ENCODE measurements at regions not wholly inside any gene's neighbourhood (a gene's known extent, or its start where the extent isn't known, plus 50 kb on each side); places are given as distances from the start of the nearest gene placed in this dataset.

GRCh38 chr2:58434692-58435091, 193.6 kb upstream of the FANCL start:
- no peak for ATAC-seq
- TF ChIP-seq ARNTL (CRISPR knock-in tag; IDR thresholded peaks at IDR 0.05; ENCODE audit: borderline replicate concordance, low read depth) = no peak
- TF ChIP-seq ZC3H10 (CRISPR knock-in tag; IDR thresholded peaks at IDR 0.05) = no peak
- TF ChIP-seq CREB5 (CRISPR knock-in tag; IDR thresholded peaks at IDR 0.05; ENCODE audit: low read depth) = no peak
- TF ChIP-seq PPARA (CRISPR knock-in tag; IDR thresholded peaks at IDR 0.05; ENCODE audit: borderline replicate concordance) = no peak
- no peak for TF ChIP-seq ZNF565 (CRISPR knock-in tag; conservative IDR thresholded peaks at IDR 0.05; ENCODE audit: low read depth)

DNA sequence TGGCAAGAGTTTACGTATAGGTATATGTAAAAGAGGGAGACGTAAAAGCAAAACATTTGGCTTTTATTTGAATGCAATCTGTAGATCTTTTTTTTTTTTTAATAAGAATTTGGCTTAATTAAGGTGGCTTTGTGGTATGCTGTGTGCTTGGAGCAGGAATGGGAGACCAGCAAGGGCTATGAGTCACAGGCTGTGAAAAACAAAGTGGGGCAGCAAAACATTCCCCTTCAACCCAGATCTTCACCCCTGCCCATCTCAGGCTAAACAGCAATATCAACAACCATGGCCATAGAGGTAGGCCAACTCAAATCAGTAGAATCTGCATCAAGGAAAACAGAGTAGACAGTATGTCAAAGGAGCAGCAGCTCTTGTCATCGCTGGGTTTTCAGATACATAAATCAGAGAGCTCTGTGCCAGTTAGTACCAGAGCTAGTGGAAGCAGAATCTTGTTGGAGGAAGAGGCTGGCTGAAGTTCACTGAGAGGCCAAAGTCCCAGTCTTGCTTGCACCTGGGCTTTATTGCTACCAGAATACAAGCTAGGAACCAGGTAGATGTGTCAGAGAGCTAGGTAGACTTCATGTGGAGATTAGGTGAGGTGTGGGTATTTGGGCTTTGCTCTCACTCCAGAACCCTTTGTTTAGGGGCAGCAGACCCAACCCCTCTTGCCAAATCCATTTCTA, 191.5 kb upstream of the FANCL start:
- TF ChIP-seq ARNTL (CRISPR knock-in tag; IDR thresholded peaks at IDR 0.05; ENCODE audit: borderline replicate concordance, low read depth) (no peak), ZNF70 (CRISPR knock-in tag; IDR thresholded peaks at IDR 0.05) (no peak), TSHZ2 (CRISPR knock-in tag; IDR thresholded peaks at IDR 0.05) (no peak), RARB (CRISPR knock-in tag; IDR thresholded peaks at IDR 0.05) (no peak), PPARA (CRISPR knock-in tag; IDR thresholded peaks at IDR 0.05; ENCODE audit: borderline replicate concordance) (no peak), ISL1 (CRISPR knock-in tag; IDR thresholded peaks at IDR 0.05) (no peak), BACH2 (CRISPR knock-in tag; IDR thresholded peaks at IDR 0.05; ENCODE audit: borderline replicate concordance) (no peak), ZFP3 (CRISPR knock-in tag; IDR thresholded peaks at IDR 0.05) (no peak), ESRRG (CRISPR knock-in tag; IDR thresholded peaks at IDR 0.05) (no peak), GLIS3 (CRISPR knock-in tag; IDR thresholded peaks at IDR 0.05) (no peak), CREB5 (CRISPR knock-in tag; IDR thresholded peaks at IDR 0.05; ENCODE audit: low read depth) (no peak), CSDC2 (CRISPR knock-in tag; IDR thresholded peaks at IDR 0.05) (no peak)
- TF ChIP-seq, protein P1, sequence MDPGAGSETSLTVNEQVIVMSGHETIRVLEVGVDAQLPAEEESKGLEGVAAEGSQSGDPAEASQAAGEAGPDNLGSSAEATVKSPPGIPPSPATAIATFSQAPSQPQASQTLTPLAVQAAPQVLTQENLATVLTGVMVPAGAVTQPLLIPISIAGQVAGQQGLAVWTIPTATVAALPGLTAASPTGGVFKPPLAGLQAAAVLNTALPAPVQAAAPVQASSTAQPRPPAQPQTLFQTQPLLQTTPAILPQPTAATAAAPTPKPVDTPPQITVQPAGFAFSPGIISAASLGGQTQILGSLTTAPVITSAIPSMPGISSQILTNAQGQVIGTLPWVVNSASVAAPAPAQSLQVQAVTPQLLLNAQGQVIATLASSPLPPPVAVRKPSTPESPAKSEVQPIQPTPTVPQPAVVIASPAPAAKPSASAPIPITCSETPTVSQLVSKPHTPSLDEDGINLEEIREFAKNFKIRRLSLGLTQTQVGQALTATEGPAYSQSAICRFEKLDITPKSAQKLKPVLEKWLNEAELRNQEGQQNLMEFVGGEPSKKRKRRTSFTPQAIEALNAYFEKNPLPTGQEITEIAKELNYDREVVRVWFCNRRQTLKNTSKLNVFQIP (CRISPR knock-in tag; IDR thresholded peaks at IDR 0.05; ENCODE audit: borderline replicate concordance, low read depth) = no peak
- ATAC-seq = no peak

DNA sequence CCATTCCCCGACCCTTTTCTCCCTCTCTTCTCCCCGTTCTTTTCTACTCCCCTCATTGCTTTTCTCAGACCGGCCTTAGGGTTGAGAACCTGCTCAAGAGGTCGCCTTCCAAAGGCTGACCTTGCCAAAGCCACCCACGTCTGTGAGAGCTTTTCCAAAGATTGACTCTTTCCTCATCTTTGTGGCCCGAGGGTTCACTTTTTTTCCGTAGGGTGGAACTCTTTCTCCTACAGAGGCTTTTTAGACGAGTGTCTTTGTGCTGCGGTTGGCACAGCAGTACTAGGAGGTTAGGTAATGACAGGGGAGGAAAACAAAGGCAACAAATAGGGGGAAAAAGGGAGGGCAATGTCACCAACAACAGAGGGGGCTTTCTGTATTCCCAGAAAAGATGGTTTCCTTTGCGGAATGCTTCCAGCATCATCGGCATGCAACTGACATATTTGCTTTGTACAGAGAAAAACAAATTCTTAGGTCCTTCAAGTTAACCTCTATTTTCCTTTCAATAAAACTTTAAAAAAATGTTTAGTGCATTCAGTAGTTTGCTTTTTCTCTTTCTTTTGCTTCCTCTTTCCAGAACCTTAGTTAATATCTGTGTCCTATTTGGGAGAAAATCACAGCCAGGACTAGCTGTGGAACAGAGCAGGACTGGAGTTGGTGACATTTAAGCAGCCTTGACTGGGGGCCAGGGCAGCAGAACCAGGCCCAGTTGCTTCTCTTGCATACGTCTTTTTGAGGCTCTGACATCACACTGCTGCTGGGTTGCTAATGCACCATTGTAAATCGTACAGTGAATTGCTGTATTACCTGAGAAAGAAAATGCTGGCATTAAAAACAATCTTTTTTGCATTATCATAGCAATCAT, 188.1 kb upstream of the FANCL start:
- ATAC-seq = no peak
- TF ChIP-seq ZNF70 (CRISPR knock-in tag; IDR thresholded peaks at IDR 0.05) = no peak
- no peak for TF ChIP-seq TSHZ2 (CRISPR knock-in tag; IDR thresholded peaks at IDR 0.05)
- TF ChIP-seq ZNF8 (CRISPR knock-in tag; IDR thresholded peaks at IDR 0.05) = no peak
- TF ChIP-seq ESRRG (CRISPR knock-in tag; IDR thresholded peaks at IDR 0.05) = no peak
- TF ChIP-seq GLIS3 (CRISPR knock-in tag; IDR thresholded peaks at IDR 0.05) = no peak
- no peak for TF ChIP-seq RARB (CRISPR knock-in tag; IDR thresholded peaks at IDR 0.05)
- TF ChIP-seq TOX (CRISPR knock-in tag; IDR thresholded peaks at IDR 0.05; ENCODE audit: borderline replicate concordance) = no peak
- TF ChIP-seq ISL1 (CRISPR knock-in tag; IDR thresholded peaks at IDR 0.05) = no peak
- TF ChIP-seq PATZ1 (CRISPR knock-in tag; IDR thresholded peaks at IDR 0.05; ENCODE audit: borderline replicate concordance) = no peak
- TF ChIP-seq, protein P1 (CRISPR knock-in tag; IDR thresholded peaks at IDR 0.05; ENCODE audit: borderline replicate concordance, low read depth) = no peak
- no peak for TF ChIP-seq ZNF565 (CRISPR knock-in tag; conservative IDR thresholded peaks at IDR 0.05; ENCODE audit: low read depth)
- no peak for TF ChIP-seq BACH2 (CRISPR knock-in tag; IDR thresholded peaks at IDR 0.05; ENCODE audit: borderline replicate concordance)
- no peak for TF ChIP-seq CSDC2 (CRISPR knock-in tag; IDR thresholded peaks at IDR 0.05)
- TF ChIP-seq PPARA (CRISPR knock-in tag; IDR thresholded peaks at IDR 0.05; ENCODE audit: borderline replicate concordance) = no peak
